Trophoblast cell (in vitro differentiated cells and primary cell): ENCODE measurements at regions not wholly inside any gene's neighbourhood (a gene's known extent, or its start where the extent isn't known, plus 50 kb on each side); places are given as distances from the start of the nearest gene placed in this dataset.

Experiments used
- DNase-seq, 2 donors: peaks; one replicate each; pipeline ENCODE4 v3.0.0-alpha.2; 2016
- H2AFZ ChIP-seq: 2 replicates; pipeline ENCODE4 v1.6.1; 2013; ENCODE audit warnings: low read length, moderate library complexity, mild to moderate bottlenecking; ENCODE audit not compliant: insufficient read depth, poor library complexity
- H2AK5ac ChIP-seq: 2 replicates; pipeline ENCODE4 v1.6.1; 2013; ENCODE audit warnings: mild to moderate bottlenecking, low read length
- H2BK120ac ChIP-seq: 2 replicates; pipeline ENCODE4 v1.6.1; 2013; ENCODE audit warnings: low read length, mild to moderate bottlenecking, moderate library complexity; ENCODE audit not compliant: insufficient read depth, poor library complexity
- H2BK12ac ChIP-seq: 2 replicates; pipeline ENCODE4 v1.6.1; 2013; ENCODE audit warnings: mild to moderate bottlenecking, low read length, moderate library complexity
- H2BK5ac ChIP-seq: 2 replicates; pipeline ENCODE4 v1.6.1; 2013; ENCODE audit warnings: low read length, low read depth, moderate library complexity, mild to moderate bottlenecking; ENCODE audit not compliant: poor library complexity
- H3K14ac ChIP-seq: 2 replicates; pipeline ENCODE4 v1.6.1; 2013; ENCODE audit warnings: mild to moderate bottlenecking, low read length
- H3K18ac ChIP-seq: 2 replicates; pipeline ENCODE4 v1.6.1; 2013; ENCODE audit warnings: mild to moderate bottlenecking, low read length
- H3K23ac ChIP-seq: 2 replicates; pipeline ENCODE4 v1.6.1; 2013; ENCODE audit warnings: low read length
- H3K27ac ChIP-seq: 2 replicates; pipeline ENCODE4 v1.5.1; 2013; ENCODE audit warnings: low read depth, mild to moderate bottlenecking, inconsistent platforms, low read length, moderate library complexity
- H3K27me3 ChIP-seq: 2 replicates; pipeline ENCODE4 v1.6.1; 2013; ENCODE audit warnings: inconsistent platforms, mild to moderate bottlenecking, low read length, moderate library complexity; ENCODE audit not compliant: insufficient read depth
- H3K36me3 ChIP-seq, 2 experiments: 1 replicate in 1 of 2; 2 replicates in 1 of 2; pipeline ENCODE4 v1.6.1; 2013; ENCODE audit warnings: low read length in 2 of 2, mild to moderate bottlenecking in 2 of 2, moderate library complexity in 1 of 2; ENCODE audit not compliant: insufficient read depth in 2 of 2, control insufficient read depth in 1 of 2
- H3K4ac ChIP-seq: 2 replicates; pipeline ENCODE4 v1.6.1; 2013; ENCODE audit warnings: low read depth, mild to moderate bottlenecking, low read length, moderate library complexity
- H3K4me1 ChIP-seq, 2 experiments: 1 replicate in 1 of 2; 2 replicates in 1 of 2; pipeline ENCODE4 v1.6.1; 2013; ENCODE audit warnings: low read length in 2 of 2, mild to moderate bottlenecking in 2 of 2, moderate library complexity in 1 of 2; ENCODE audit not compliant: insufficient read depth in 2 of 2, control insufficient read depth in 1 of 2
- H3K4me2 ChIP-seq: 2 replicates; pipeline ENCODE4 v1.6.1; 2013; ENCODE audit warnings: inconsistent platforms, mild to moderate bottlenecking, low read length, moderate library complexity
- H3K4me3 ChIP-seq: 2 replicates; pipeline ENCODE4 v1.5.1; 2013; ENCODE audit warnings: mild to moderate bottlenecking, low read depth, low read length, inconsistent platforms
- H3K79me1 ChIP-seq: one replicate; pipeline ENCODE4 v1.6.1; 2013; ENCODE audit warnings: low read length
- H3K79me2 ChIP-seq: 2 replicates; pipeline ENCODE4 v1.6.1; 2013; ENCODE audit warnings: low read length, mild to moderate bottlenecking; ENCODE audit not compliant: control insufficient read depth, insufficient read depth, poor library complexity
- H3K9ac ChIP-seq: 2 replicates; pipeline ENCODE4 v1.6.1; 2013; ENCODE audit warnings: mild to moderate bottlenecking, low read length
- H3K9me3 ChIP-seq: 2 replicates; pipeline ENCODE4 v1.6.1; 2013; ENCODE audit warnings: low read depth, mild to moderate bottlenecking, control low read depth, inconsistent platforms, low read length; ENCODE audit not compliant: insufficient read depth
- H4K12ac ChIP-seq: 2 replicates; pipeline ENCODE4 v1.6.1; 2013; ENCODE audit warnings: low read depth, mild to moderate bottlenecking, low read length, moderate library complexity
- H4K8ac ChIP-seq: 2 replicates; pipeline ENCODE4 v1.6.1; 2013; ENCODE audit warnings: low read depth, mild to moderate bottlenecking, low read length, moderate library complexity
- H4K91ac ChIP-seq: one replicate; pipeline ENCODE4 v1.6.1; 2013; ENCODE audit warnings: low read depth, mild to moderate bottlenecking, low read length, moderate library complexity
- WGBS: extraction: QIAGEN DNeasy Blood & Tissue Kit; methylation state at CpG from one replicate; pipeline ENCODE4 v1.1.7; 2013; ENCODE audit warnings: missing lambda C conversion rate; ENCODE audit not compliant: insufficient read length, insufficient coverage; ENCODE audit errors: extremely low coverage; 5-methylcytosine and 5-hydroxymethylcytosine counted together

- Histone ChIP-seq H3K9me3 (no peaks in the 10 kb centered on the region), H4K12ac (no peak overlapping the region), H3K4me3 (no peak overlapping the region), H2AK5ac (no peak overlapping the region), H3K23ac (no peak overlapping the region), H3K27ac (no peak overlapping the region), H3K79me2 (no peaks in the 10 kb centered on the region), H3K9ac (no peak overlapping the region), H3K79me1 (no peaks in the 10 kb centered on the region), H2AFZ (no peak overlapping the region), H2BK12ac (no peak overlapping the region), H3K36me3 (no peaks in the 10 kb centered on the region), H4K8ac (no peak overlapping the region), H3K27me3 (no peaks in the 10 kb centered on the region), H3K14ac (no peak overlapping the region), H3K4ac (no peak overlapping the region), H2BK120ac (no peak overlapping the region), H2BK5ac (no peak overlapping the region), H3K18ac (no peak overlapping the region), H3K4me2 (no peak overlapping the region), H3K4me1 (no peaks in the 10 kb centered on the region), H4K91ac (no peak overlapping the region)
- DNase-seq, result no peak
- no CpG with 5 or more reads among the region's 3 CpGs for WGBS
These were observed 602.7 kb upstream of the SORCS1 start for GRCh38 chr10:107767185-107767584.

GRCh38 chr10:107754814-107755213 lies 590.3 kb upstream of the SORCS1 start:
- no peak overlapping the region for H3K4me2 ChIP-seq
- no peak overlapping the region for H4K12ac ChIP-seq
- H2BK120ac ChIP-seq, result no peak overlapping the region
- H4K8ac ChIP-seq, result no peak overlapping the region
- no peak overlapping the region for H3K14ac ChIP-seq
- H3K9ac ChIP-seq, result no peak overlapping the region
- H3K18ac ChIP-seq, result no peak overlapping the region
- H2BK5ac ChIP-seq, result no peak overlapping the region
- no peak overlapping the region for H3K4ac ChIP-seq
- no peak overlapping the region for H4K91ac ChIP-seq
- no peak overlapping the region for H3K27ac ChIP-seq
- no peaks in the 10 kb centered on the region for H3K9me3 ChIP-seq
- no peak overlapping the region for H3K4me3 ChIP-seq
- no peaks in the 10 kb centered on the region for H3K79me2 ChIP-seq
- H3K36me3 ChIP-seq, result no peaks in the 10 kb centered on the region
- no peak overlapping the region for H2AK5ac ChIP-seq
- no peaks in the 10 kb centered on the region for H3K4me1 ChIP-seq
- H2BK12ac ChIP-seq, result no peak overlapping the region
- no CpG with 5 or more reads among the region's 2 CpGs for WGBS
- H2AFZ ChIP-seq, result no peak overlapping the region
- H3K27me3 ChIP-seq, result no peaks in the 10 kb centered on the region
- no peak for DNase-seq
- H3K79me1 ChIP-seq, result no peaks in the 10 kb centered on the region
- no peak overlapping the region for H3K23ac ChIP-seq

GRCh38 chr10:107749235-107749634 lies 584.7 kb upstream of the SORCS1 start:
- H3K9ac ChIP-seq, result no peak overlapping the region

GRCh38 chr10:107747851-107748250 lies 583.3 kb upstream of the SORCS1 start:
- Histone ChIP-seq H4K8ac (no peak overlapping the region), H3K4me3 (no peak overlapping the region), H3K23ac (no peak overlapping the region), H3K79me1 (no peaks in the 10 kb centered on the region), H2BK120ac (no peak overlapping the region), H3K4me1 (no peaks in the 10 kb centered on the region), H3K36me3 (no peaks in the 10 kb centered on the region), H4K12ac (no peak overlapping the region), H3K14ac (no peak overlapping the region), H3K9me3 (no peaks in the 10 kb centered on the region), H2BK5ac (no peak overlapping the region), H2AK5ac (no peak overlapping the region), H4K91ac (no peak overlapping the region), H3K4ac (no peak overlapping the region), H3K79me2 (no peaks in the 10 kb centered on the region), H2BK12ac (no peak overlapping the region), H3K27me3 (no peaks in the 10 kb centered on the region), H3K4me2 (no peak overlapping the region), H3K27ac (no peak overlapping the region), H2AFZ (no peak overlapping the region), H3K9ac (no peak overlapping the region), H3K18ac (no peak overlapping the region)
- DNase-seq, result no peak

More at GRCh38 chr10:107749235-107749634, 584.7 kb upstream of the SORCS1 start:
- Histone ChIP-seq H3K4me1 (no peaks in the 10 kb centered on the region), H3K4me2 (no peak overlapping the region), H3K18ac (no peak overlapping the region), H3K14ac (no peak overlapping the region), H3K27me3 (no peaks in the 10 kb centered on the region), H4K91ac (no peak overlapping the region), H3K4me3 (no peak overlapping the region), H2BK5ac (no peak overlapping the region), H3K23ac (no peak overlapping the region), H2BK12ac (no peak overlapping the region), H4K12ac (no peak overlapping the region), H3K79me1 (no peaks in the 10 kb centered on the region), H2AK5ac (no peak overlapping the region), H4K8ac (no peak overlapping the region), H2BK120ac (no peak overlapping the region), H2AFZ (no peak overlapping the region), H3K36me3 (no peaks in the 10 kb centered on the region), H3K27ac (no peak overlapping the region), H3K9me3 (no peaks in the 10 kb centered on the region), H3K79me2 (no peaks in the 10 kb centered on the region), H3K4ac (no peak overlapping the region)
- WGBS, result no CpG with 5 or more reads among the region's 3 CpGs
- no peak for DNase-seq
